ENCODE measurements at regions not wholly inside any gene's neighbourhood (a gene's known extent, or its start where the extent isn't known, plus 50 kb on each side); places are given as distances from the start of the nearest gene placed in this dataset.

DNA sequence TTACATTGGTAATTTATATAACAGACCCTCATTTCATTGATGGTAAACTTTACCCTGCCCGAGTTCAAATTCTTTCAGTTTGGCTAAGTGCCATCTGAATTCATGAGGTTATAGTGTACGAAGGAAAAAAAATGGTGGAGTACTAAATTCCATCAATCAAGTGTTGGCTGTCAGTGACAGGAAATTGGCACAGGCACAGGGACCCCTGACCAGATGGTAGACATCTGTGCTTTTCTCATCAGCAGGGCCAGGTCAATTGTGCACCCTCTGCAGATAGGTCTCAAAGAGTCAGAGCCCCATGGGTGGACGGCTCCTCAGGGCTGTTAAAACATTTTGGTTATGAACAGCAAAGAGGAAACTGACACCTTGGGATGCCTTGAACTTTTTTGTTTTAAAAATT lies 439.2 kb downstream of the SETBP1 start:
- peak; percentile 99 for DNase-seq

DNA sequence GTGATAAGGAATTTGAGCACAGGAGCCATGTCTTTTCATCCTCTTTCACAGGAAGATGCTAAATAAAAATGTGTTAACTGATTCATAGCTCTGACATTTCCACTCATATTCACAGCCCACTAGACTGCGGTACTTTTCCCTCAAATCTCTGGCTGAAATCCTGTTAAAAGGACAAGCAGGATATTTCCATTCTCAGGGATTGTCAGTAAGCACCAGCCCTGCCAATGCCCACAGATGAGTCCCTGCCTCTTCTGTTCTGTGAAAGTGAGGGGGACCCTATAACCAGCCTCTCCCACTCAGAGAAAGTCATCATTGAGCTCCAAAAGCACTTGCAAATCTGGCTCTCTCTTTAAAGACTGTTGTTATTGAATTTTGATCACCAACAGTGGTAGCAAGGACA lies 440.5 kb downstream of the SETBP1 start:
- no peak for DNase-seq

DNA sequence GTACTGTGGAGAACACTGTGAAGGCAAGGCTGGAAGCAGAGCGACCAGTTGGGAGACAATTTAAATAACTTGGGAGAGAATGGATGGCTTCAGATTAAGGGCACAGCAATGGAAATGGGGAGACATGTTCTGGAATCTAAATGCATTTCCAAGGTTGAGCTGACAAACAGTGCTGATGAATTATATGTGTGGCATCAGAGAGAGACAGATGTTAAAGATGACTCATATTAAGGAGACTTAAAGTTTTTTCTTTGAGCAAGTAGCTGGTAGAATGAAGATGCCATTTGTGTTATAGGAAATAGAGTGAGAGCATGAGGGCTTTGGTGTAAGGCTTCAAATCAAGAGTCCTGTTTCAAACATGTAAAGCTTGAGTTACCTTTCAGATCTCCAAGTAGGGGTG lies 441.8 kb downstream of the SETBP1 start:
- no peak for DNase-seq

DNA sequence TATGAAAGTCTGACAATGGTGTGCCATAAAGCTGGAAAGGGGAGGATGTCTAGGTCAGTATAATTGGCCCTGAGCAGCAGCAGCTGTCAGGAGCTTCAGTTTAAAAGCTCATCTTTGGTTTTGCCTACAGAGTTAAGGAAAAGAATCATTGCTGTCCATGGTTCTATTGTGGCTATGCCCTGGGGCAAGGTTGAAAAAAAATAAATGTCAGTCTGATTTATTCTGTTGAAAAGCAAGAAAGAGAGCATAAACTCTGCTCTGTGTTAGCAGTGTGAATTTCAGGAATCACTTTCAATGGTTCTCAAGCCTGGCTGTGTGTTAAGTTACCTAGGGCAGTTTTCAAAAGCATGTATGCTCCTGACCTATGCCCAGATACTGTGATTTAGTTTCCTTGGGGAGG lies 446.7 kb downstream of the SETBP1 start:
- peak; percentile 85 for DNase-seq

DNA sequence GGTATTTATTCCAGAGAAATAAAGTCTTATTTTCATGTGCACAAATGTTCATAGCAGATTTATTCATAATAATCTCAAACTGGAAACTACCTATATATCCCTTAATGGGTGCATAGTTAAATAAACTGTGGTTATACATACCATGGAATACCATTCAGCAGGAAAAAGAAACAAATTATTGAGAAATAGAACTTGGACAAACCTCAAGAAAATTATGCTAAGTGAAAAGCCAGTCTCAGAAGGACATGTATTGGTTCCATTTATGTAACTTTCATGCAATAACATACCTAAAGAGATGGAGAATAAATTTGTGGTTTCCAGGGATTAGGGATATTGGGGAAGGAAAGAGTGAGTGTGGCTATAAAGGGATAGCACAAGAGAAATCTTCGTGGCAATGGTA lies 452.6 kb downstream of the SETBP1 start:
- no peak for DNase-seq

DNA sequence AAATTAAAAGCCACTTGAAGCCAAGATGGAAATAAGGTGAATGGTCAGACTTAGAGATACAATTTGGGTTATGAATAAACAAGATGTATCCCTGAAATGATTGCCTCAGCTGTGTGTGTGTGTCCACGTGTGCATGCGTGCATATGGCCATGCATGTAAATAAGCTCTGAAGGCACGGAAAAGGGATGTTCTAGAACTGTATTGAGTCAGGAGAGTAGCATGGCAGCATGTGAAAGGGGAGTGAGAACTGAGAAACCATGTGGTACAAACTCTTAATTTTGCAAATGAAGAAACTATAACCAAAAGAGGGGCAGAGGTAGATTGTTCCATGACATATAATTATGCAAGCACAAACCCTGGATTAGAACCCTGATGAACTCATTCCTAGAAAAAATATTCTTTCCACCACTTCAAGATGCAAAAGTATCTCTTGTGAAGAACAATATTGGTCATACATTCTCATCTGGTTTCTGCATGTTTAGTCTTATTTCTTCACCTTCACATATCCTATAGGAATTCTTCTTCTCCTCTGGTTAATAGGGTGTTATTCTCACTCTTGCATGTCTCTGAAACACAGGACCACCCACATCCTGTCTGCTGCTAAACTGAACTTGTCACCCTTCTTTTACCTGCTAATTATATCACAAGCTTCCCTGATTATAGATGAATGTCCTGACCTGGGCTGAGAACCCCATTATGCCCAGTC lies 455.8 kb downstream of the SETBP1 start:
- peak; percentile 38 for DNase-seq

DNA sequence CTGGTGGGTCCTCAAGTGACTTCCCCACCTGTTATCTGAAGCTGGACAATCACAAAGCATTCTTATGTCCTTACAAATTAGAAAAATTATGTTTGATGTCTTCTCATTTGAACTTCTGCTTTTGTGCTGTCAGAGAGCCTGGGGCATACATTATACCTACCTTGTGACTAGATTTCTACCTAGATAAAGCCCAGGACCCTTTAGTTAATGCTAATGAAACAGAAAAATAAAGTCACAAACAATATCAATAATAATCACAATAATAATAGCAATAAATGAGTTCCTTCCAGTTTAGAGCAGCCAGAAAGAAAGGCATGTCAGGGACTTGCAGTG lies 456.4 kb downstream of the SETBP1 start:
- DNase-seq: no peak

DNA sequence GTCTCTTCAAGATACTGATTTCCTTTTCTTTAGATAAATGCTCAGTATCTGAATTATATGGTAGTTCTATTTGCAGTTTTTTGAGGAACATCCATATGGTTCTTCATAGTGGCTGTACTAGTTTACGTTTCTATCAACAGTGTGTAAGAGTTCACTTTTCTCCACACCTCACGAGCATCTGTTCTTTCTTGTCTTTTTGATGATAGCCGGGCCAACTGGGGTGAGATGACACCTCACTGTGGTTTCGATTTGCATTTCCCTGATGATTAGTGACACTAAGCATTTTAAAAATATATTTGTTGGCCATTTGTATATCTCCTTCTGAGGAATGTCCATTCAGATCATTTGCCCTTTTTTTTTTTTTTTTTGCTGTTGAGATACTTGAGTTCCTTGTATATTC lies 458.8 kb downstream of the SETBP1 start:
- DNase-seq: no peak

DNA sequence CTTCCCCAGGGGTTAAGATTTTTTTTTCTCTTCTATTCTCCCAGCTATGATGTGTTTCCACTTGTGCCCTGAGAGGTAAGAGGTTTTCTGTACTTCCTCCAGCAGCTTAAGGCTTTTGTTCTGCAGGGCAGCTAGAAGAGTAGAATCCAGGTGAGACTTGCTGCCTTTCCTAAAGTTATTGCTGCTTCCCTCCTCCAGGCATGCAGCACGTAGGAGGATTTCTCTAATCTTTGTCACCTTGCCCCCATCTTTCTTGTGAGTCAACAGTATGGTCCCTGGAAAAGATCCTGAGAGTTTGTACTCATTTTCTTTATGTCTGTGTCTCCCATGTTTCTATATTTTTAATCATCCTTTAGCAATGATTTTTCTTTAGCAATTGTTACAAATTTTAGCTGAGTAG lies 462.2 kb downstream of the SETBP1 start:
- DNase-seq: no peak

DNA sequence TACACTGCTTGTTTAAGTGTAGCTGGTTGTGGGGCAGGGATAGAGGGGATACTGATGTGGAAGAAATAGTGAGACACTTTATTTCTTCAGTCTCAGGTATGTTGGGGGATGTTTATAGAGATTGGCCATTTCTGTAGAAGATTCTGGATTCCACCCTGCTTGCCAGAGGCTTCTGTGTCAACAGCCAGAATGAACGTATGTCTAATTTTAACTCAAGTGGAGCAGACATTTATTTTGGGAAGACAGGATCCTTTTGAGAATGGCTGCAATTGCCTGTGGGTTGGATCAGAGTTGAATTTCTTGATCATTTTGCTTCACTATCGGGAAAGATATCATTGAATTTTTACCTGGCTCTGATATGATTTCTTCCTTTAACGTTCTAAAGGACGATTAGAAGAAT lies 465.6 kb upstream of the SLC14A2 start:
- DNase-seq: no peak

DNA sequence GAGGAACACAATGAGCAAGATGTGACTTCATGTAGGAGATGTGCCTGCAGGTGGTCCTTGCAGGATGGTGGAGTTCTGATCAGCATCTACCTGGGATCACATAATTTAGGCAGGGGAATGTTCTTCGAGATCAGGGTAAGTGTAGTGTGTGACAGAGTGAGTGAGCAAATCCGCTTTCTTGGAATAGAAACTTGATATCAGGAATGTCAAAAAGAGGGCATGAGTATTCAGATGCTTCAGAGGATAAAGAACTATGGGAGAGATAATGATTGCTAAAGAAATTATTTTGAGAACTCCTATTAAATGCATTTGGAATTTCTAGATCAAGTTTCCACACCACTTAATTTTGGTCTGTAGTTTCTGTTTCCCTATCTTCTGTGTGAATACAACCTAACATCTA lies 463.6 kb upstream of the SLC14A2 start:
- DNase-seq: no peak

DNA sequence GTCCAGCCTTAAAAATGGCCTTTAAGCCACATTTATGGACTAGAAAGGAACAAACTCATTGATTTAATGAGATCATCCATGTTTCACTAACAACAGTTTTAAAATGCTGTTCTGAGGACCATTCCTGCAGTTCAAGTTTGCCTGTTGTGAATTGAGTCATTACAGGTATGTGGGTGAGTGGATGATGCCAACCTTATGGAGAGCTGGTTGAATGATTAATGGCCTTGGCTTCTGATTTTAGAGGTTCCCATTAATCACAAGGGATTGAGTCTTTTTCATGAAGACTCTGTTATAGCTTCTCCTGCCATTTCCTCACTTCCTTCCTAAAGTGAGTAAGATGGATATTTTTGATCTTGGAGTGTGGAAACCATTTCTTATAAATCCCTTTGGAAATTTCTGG lies 459.8 kb upstream of the SLC14A2 start:
- DNase-seq: no peak

DNA sequence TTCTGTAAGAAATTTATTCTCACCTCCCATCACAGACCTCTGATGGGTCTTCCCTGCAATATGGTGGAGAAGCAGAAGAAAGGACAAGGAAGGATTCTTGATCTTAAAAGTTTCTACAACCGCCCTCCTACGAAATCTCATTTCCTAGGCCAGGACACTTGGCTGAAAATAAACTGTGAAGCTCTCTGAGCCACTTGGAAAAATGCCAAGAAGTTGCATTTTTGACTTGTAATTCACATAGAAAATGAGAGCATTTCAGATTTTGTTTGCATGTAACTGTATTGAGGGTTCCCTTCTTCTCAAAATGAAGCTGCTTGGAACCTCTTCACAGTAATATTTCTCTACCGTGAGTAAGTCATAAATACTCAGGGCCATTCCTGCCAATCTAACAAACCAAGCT lies 458.3 kb upstream of the SLC14A2 start:
- peak; percentile 19 for DNase-seq

DNA sequence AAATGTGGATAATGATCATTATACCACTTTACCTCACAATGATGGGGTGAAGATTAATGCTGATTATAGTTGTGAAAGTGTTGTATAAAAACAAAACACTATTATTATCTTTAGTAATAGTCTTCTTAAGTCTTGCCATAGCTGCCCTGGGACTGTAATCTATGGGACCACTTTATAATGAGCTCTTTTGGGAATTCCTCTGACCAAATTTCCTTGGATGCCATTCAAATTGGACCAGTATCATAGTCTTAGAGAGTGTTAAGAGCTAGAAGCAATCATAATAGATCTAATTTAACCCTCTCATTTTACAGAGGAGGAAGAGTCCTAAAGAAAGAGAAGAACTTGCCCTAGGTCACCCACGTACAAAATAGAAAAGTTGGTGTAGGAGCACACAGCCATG lies 457.7 kb upstream of the SLC14A2 start:
- DNase-seq: no peak

DNA sequence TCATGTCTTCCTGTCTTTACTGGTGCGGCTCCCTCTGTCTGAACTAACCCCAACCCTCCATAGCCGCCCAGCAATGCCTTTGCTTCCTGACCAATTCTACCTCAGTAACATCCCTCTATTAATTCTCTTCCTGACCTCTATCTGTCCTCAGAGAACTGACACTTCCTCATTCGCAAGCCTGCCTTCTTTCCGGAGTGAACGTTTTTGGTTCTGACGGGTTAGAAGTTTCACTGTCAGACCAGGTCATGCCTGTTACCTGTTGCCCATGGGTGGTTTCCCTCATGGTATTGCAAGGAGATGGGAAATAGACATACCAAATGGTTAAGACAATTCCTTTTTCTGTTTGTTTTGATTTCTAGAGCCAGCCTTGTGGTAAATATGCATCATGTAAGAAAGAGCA lies 453.4 kb upstream of the SLC14A2 start:
- no peak for DNase-seq

DNA sequence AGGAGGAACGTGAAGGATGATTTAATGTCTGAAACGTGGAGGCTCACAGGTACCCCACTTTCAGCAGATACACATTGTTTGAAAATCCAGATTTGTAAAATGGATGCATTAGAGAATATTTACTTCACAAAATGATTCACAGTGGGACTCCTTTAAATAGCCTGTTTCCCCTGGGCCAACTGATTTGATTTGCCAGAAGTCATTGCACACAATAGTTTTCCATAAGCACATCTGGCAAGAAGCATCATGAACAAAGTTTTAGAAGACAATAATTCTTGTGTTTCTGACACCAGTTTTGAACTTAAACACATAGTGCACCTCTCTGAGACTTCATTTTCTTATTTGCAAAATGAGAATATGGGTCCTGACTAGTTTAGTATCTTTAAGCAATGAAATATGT lies 451.4 kb upstream of the SLC14A2 start:
- no peak for DNase-seq

DNA sequence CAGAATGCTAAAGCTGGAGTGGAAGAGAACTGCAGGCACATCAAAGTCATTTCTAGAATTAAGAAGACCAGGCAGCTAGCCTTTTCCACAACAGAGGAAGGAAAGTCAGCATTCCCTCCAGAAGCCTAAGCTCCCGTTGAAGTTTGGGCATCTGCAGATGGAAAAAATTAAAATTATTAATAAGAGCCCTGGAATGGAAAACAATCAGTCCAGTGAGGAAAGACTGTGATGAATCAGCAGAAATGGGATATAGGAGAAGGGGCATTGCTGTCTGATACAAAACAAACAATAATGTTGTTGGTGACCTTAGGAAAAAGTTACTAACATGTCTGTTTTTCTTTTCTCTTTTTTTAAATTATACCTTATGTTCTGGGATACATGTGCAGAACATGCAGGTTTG lies 450.7 kb upstream of the SLC14A2 start:
- DNase-seq: no peak

DNA sequence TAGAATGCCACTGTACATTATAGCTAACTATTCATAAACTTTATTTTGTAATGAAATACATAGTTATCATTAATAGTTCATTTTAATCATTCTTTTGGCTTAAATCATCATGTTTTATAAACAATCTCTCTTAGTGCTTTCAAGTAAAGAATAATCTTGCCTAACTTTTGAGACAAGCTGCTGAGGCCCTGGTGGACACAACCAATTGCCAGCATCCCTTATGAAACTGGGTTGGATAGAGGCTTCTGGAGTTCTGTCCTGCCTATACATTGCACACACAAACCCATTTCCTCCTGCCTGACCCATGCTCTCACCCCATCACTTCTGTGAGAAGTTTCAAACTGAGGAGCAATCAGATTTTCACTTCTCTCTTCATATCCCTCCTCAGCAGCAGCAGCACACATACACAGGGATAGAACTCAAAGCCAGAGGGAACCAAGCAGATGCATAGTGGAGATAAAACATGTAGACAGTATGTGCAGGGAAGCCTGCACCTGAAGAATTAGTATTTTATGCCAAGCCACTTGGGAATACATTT lies 450.0 kb upstream of the SLC14A2 start:
- DNase-seq: no peak

DNA sequence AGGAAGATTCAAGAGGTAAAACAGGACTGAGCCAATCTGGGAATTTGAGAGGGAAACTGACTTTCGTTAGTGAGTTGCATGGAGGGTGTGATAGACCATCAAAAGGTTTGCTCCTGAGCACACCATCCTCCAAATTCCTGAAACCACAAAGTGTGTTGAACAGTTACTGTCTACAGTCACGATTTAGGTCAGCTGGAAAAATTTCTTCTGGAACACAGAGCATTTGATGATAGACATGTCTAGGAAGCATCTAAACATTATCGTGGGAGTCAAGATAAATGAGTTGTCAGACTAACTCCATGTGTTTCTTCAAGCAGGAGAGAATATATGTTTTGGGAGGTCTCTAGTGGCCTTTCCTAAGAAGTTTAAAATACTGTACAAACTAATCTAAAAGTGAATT lies 449.4 kb upstream of the SLC14A2 start:
- no peak for DNase-seq

DNA sequence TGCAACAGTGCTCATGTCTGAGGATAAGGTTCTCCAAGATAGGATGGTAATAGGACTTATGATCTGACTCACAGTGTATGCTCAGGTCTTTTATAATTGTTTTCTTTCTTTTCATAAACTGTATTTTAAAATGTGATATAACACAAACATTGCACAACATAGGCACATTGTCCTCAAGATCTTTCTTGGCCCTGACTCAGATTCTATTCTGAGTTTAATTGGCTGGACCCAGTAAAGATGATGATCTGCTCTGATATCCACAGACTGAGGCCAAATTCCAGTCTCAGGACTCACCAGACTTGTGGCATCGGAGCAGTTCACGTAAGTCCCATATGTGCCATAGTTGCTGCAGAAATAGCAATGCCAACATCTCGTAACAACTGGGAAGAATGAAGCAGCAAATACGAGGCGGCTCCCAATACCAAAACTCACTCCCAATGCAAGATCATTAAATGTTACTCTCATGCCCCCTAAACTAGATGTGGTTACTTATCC lies 448.9 kb upstream of the SLC14A2 start:
- peak; percentile 46 for DNase-seq

DNA sequence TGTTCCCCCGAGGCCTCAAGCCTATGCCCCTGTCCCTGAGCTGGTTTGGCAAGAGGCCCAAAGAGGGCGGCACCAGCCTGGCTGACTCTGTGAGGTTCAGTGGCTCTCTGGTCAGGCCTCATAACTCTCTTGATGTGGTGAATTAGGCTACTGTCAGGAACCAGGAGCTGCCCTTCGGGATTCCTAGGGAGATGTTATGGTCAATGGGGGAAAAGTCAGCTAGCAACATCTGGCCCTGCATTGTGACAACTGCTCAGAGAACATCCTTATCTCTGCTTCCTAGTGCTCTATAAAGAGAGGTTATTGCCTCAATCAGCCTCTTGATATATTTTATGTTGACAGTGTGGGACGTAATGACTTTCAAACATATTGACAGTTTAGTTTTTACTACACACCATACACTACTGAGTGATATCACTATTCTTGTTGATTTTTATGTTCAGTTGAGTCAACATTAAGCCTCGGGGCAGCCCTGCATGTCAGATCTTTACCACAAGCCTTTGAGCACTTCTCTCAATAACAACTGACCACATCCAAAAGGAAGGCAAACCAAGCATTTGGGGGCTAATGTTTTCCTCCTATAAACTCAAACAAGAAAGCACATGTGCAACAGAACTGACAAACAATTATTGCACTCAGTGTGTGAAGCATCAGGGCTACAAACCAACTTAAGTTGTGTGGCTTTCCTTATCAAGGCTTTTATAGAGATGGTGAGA lies 448.3 kb upstream of the SLC14A2 start:
- peak; percentile 73 for DNase-seq

DNA sequence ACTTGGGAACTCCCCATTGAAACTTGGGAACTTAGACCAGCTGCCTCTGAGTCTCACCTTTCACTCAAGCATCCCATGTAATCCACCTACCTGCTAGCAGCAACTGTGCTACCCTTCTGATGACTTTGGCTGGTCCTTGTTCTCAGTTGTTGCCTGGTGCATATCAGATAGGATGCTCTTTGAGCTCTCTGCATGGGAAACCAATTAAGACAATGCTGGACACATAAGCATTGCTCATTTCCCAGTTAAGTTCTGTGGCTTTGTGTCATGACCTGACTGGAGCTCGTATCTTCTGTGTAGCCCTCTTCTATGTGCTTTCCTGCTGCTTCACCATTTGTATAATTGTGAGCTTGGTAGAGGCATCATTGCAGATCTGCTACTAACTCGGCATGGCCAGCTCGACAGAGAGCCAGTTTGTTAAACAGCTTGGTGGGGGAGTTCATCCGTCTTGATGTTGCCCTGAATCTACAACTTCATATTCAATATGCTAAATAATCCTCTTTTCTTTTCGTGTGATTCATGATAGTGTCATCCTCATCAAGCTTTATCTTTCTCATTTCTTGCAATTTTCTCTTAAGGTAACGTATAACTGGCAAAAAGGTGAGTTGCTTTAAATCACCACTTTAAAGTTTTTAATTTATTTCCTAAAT lies 447.5 kb upstream of the SLC14A2 start:
- no peak for DNase-seq

DNA sequence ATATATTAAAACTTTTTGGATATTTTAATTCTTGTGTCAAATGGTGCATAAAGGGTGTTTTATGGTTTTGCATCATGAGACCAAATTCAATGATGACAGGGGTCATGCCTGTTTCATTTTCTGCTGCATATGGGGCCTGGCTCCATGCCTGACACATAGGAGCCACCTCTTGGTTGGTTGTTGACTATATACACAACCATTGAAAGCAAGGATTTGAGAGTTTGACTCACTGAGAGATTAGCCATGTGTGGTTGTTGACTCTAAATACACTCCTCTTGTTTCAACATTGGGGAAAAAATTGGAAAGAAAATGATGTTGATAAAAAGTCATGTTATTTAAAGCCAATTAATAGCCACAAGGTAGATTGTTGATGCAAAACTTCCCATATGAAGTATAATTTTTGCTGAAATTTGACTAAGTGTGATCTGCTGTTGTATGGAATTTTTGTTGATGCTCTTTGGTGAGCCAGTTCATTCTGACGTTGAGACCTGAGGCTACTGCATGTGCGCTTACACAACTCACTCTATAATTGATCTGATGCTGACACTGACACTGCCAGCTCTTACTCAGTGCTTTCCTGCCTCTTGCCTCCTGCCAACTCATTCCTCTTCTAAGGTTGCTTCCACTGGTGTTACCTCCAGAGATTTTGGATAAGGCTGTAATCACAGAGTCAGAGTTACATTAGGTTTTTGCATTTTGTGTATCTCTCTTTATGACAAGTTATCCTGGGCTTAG lies 446.2 kb upstream of the SLC14A2 start:
- DNase-seq: peak; percentile 44

All from NCI-H69 (cell line).